T47D (cell line): ENCODE measurements at regions not wholly inside any gene's neighbourhood (a gene's known extent, or its start where the extent isn't known, plus 50 kb on each side); places are given as distances from the start of the nearest gene placed in this dataset.

Source experiments
- DNase-seq, 2 experiments: peaks; one replicate each; pipeline versions ENCODE4 v3.0.0 to v3.0.0-alpha.2; 2011 to 2012; ENCODE audit warnings: low read depth in 1 of 2, low spot score in 1 of 2
- JUND ChIP-seq: IDR thresholded peaks from 2 replicates; pipeline ENCODE4 v1.6.1; 2012; ENCODE audit warnings: low read depth
- in situ Hi-C: cut with HindIII; loops from 2 replicates; pipeline ENCODE4 v1.10.0; 2016; ENCODE audit warnings: low sequenced_read_pairs, low pct_unique_long_range_greater_than_20kb

GRCh38 chr20:61192337-61192950, 59.6 kb upstream of the CDH4 start:
- DNase-seq: no peak
- in situ Hi-C loops: no loop called here
- TF ChIP-seq JUND: no peak

- in situ Hi-C loops: no loop called here
These were observed 58.9 kb upstream of the CDH4 start for GRCh38 chr20:61193164-61193563.

More at GRCh38 chr20:61193164-61193563, 58.9 kb upstream of the CDH4 start:
- TF ChIP-seq JUND: no peak
- no peak for DNase-seq
